ENCODE measurements at regions not wholly inside any gene's neighbourhood (a gene's known extent, or its start where the extent isn't known, plus 50 kb on each side); places are given as distances from the start of the nearest gene placed in this dataset.

DNA sequence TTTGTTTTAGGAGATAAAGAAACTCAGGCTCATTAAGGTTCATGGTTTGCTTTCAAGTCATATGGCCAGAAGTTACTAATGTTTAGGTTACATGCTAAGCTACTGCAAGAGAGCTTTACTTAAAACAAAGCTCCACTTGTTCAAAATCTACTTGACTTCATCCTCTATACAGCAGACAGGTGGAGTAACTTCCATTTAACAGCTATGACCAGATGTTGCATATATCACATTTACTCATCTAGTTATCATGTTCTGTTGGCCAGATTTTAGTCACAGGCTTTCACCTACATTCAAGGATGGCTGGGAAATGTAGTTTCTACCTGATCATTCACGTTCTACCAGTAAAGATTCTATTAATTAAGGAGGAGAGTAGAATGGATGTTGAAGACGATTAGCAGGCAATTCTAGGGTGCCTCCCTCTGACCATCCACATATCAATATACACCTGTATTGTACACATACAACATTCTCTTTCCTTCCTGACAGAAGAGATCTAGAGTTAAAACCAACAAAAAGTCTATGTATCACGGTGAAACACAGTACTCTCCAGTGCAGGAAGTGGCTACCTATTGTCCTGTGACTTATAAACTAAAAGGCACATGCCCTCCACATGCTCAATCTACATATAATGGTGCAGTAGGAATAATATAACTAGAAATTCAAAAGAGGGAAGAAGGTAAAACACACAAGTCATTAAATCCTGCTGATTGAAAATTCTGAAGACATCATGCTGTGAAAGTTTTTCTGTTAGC is 488.0 kb downstream of the MDFIC start:
- Histone ChIP-seq H2AFZ (ENCODE audit: low read length) (no peak overlapping the region), H3K27me3 (ENCODE audit: insufficient read depth, low read length) (no peaks in the 10 kb centered on the region), H3K27ac (ENCODE audit: low read depth, low read length, poor library complexity, severe bottlenecking) (no peak overlapping the region), H3K79me2 (ENCODE audit: insufficient read depth, low read length) (no peaks in the 10 kb centered on the region), H3F3A (ENCODE audit: insufficient read depth, low read length) (no peaks in the 10 kb centered on the region), H3K9me2 (ENCODE audit: low read depth, low read length) (no peaks in the 10 kb centered on the region), H3K9me3 (ENCODE audit: low read length) (no peaks in the 10 kb centered on the region), H3K9ac (ENCODE audit: low read length) (no peak overlapping the region), H3K36me3 (ENCODE audit: insufficient read depth, low read length) (no peaks in the 10 kb centered on the region), H3K4me2 (ENCODE audit: low read length) (no peak overlapping the region), H4K20me1 (ENCODE audit: insufficient read depth, low read length) (peaks cover 3% of the 10 kb centered on the region; the same call in 1 of the 2 replicates), H3K4me3 (ENCODE audit: low read depth, low read length, poor library complexity, severe bottlenecking) (no peak overlapping the region), H3K4me1 (ENCODE audit: insufficient read depth, low read length, severe bottlenecking) (peaks cover 4% of the 10 kb centered on the region)
- TF ChIP-seq EZH2 (IDR thresholded peaks at IDR 0.05; ENCODE audit: borderline replicate concordance, low read length) (no peak), CTCF (IDR thresholded peaks at IDR 0.05; ENCODE audit: low read length) (no peak)

- H3K27me3 ChIP-seq (ENCODE audit: insufficient read depth, low read length), result no peaks in the 10 kb centered on the region
- no peaks in the 10 kb centered on the region for H3K9me2 ChIP-seq (ENCODE audit: low read depth, low read length)
- peaks cover 1% of the 10 kb centered on the region for H3K4me1 ChIP-seq (ENCODE audit: insufficient read depth, low read length, severe bottlenecking)
- no peak overlapping the region for H3K4me3 ChIP-seq (ENCODE audit: low read depth, low read length, poor library complexity, severe bottlenecking)
- no peaks in the 10 kb centered on the region for H3K9me3 ChIP-seq (ENCODE audit: low read length)
- no peak overlapping the region for H3K27ac ChIP-seq (ENCODE audit: low read depth, low read length, poor library complexity, severe bottlenecking)
- H3K36me3 ChIP-seq (ENCODE audit: insufficient read depth, low read length), result no peaks in the 10 kb centered on the region
- no peaks in the 10 kb centered on the region for H4K20me1 ChIP-seq (ENCODE audit: insufficient read depth, low read length)
- no peak overlapping the region for H3K9ac ChIP-seq (ENCODE audit: low read length)
- no peak for TF ChIP-seq CTCF (IDR thresholded peaks at IDR 0.05; ENCODE audit: low read length)
- TF ChIP-seq EZH2 (IDR thresholded peaks at IDR 0.05; ENCODE audit: borderline replicate concordance, low read length), result no peak
- H3F3A ChIP-seq (ENCODE audit: insufficient read depth, low read length), result no peaks in the 10 kb centered on the region
- no peaks in the 10 kb centered on the region for H3K79me2 ChIP-seq (ENCODE audit: insufficient read depth, low read length)
- no peak overlapping the region for H3K4me2 ChIP-seq (ENCODE audit: low read length)
- H2AFZ ChIP-seq (ENCODE audit: low read length), result no peak overlapping the region
Observed at GRCh38 chr7:115406219-115406618, 484.3 kb downstream of the MDFIC start.

DNA sequence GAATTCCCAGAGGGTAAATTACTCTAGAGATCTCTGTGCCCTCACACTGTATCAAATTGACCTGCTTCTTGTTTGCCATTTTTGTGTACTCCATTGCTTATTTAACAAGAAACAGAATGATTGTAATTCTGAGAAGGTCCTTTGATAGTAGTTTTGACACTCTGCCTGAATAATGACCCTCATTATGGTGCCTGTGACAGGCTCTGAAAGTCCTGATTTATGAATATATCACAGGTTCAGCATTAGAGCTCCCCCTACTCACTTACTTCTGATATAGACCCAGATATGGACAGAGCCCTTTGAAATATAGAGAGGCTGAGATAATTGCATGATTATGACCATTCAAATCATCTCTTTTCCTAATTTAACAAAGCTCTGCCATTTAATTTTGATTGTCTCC is 465.2 kb downstream of the MDFIC start:
- Histone ChIP-seq H3K27ac (ENCODE audit: low read depth, low read length, poor library complexity, severe bottlenecking) (no peak overlapping the region), H3K9ac (ENCODE audit: low read length) (no peak overlapping the region), H3K36me3 (ENCODE audit: insufficient read depth, low read length) (no peaks in the 10 kb centered on the region), H3K9me2 (ENCODE audit: low read depth, low read length) (no peaks in the 10 kb centered on the region; the same call in 1 of the 2 replicates), H4K20me1 (ENCODE audit: insufficient read depth, low read length) (no peaks in the 10 kb centered on the region), H3K4me2 (ENCODE audit: low read length) (no peak overlapping the region), H3K79me2 (ENCODE audit: insufficient read depth, low read length) (no peaks in the 10 kb centered on the region), H3K27me3 (ENCODE audit: insufficient read depth, low read length) (no peaks in the 10 kb centered on the region), H3K4me3 (ENCODE audit: low read depth, low read length, poor library complexity, severe bottlenecking) (no peak overlapping the region), H3K9me3 (ENCODE audit: low read length) (no peaks in the 10 kb centered on the region), H3K4me1 (ENCODE audit: insufficient read depth, low read length, severe bottlenecking) (no peaks in the 10 kb centered on the region), H3F3A (ENCODE audit: insufficient read depth, low read length) (no peaks in the 10 kb centered on the region), H2AFZ (ENCODE audit: low read length) (no peak overlapping the region)
- TF ChIP-seq EZH2 (IDR thresholded peaks at IDR 0.05; ENCODE audit: borderline replicate concordance, low read length) (no peak), CTCF (IDR thresholded peaks at IDR 0.05; ENCODE audit: low read length) (no peak)

Data from OCI-LY1 (cell line).